MM.1S (cell line): ENCODE measurements at regions not wholly inside any gene's neighbourhood (a gene's known extent, or its start where the extent isn't known, plus 50 kb on each side); places are given as distances from the start of the nearest gene placed in this dataset.

Experiments used
- DNase-seq: peaks from one replicate; pipeline ENCODE4 v3.0.0-alpha.2; 2015
- H2AFZ ChIP-seq: fragments of 300-600 bp; sonication (generic); 2 replicates; pipeline ENCODE4 v1.6.0; 2016; ENCODE audit warnings: antibody characterized with exemption, low read length
- H3F3A ChIP-seq: fragments of 300-600 bp; sonication (generic); 2 replicates; pipeline ENCODE4 v1.6.1; 2016; ENCODE audit warnings: mild to moderate bottlenecking, antibody characterized with exemption, low read length, moderate library complexity, mixed read lengths; ENCODE audit not compliant: insufficient read depth
- H3K27ac ChIP-seq: fragments of 300-600 bp; sonication (generic); 2 replicates; pipeline ENCODE4 v1.5.1; 2016; ENCODE audit warnings: mild to moderate bottlenecking, low read length
- H3K27me3 ChIP-seq: fragments of 300-600 bp; sonication (generic); replicated peaks from 2 replicates; pipeline ENCODE4 v1.6.0; 2016; ENCODE audit warnings: low read length; ENCODE audit not compliant: insufficient read depth
- H3K36me3 ChIP-seq: fragments of 300-600 bp; sonication (generic); replicated peaks from 2 replicates; pipeline ENCODE4 v1.6.1; 2016; ENCODE audit warnings: mild to moderate bottlenecking, low read length, mixed read lengths; ENCODE audit not compliant: insufficient read depth
- H3K4me1 ChIP-seq: fragments of 300-600 bp; sonication (generic); 2 replicates; pipeline ENCODE4 v1.6.1; 2016; ENCODE audit warnings: low read length, mixed read lengths
- H3K4me2 ChIP-seq: fragments of 300-600 bp; sonication (generic); 2 replicates; pipeline ENCODE4 v1.6.0; 2016; ENCODE audit warnings: low read depth, low read length
- H3K4me3 ChIP-seq: fragments of 300-600 bp; sonication (generic); 2 replicates; pipeline ENCODE4 v1.5.1; 2016; ENCODE audit warnings: low read length, mixed read lengths
- H3K79me2 ChIP-seq: fragments of 300-600 bp; sonication (generic); 2 replicates; pipeline ENCODE4 v1.6.1; 2016; ENCODE audit warnings: mixed run types, low read length, mixed read lengths
- H3K9ac ChIP-seq: fragments of 300-600 bp; sonication (generic); 2 replicates; pipeline ENCODE4 v1.6.1; 2016; ENCODE audit warnings: low read length, mixed read lengths
- H3K9me2 ChIP-seq: fragments of 300-600 bp; sonication (generic); replicated peaks from 2 replicates; pipeline ENCODE4 v1.6.1; 2016; ENCODE audit warnings: mild to moderate bottlenecking, low read length, mixed read lengths; ENCODE audit not compliant: insufficient read depth
- H3K9me3 ChIP-seq: fragments of 300-600 bp; sonication (generic); replicated peaks from 2 replicates; pipeline ENCODE4 v1.6.1; 2016; ENCODE audit warnings: mild to moderate bottlenecking, low read length, mixed read lengths; ENCODE audit not compliant: insufficient read depth
- H4K20me1 ChIP-seq: fragments of 300-600 bp; sonication (generic); 2 replicates; pipeline ENCODE4 v1.6.1; 2016; ENCODE audit warnings: mild to moderate bottlenecking, low read length, moderate library complexity, mixed read lengths; ENCODE audit not compliant: insufficient read depth
- EZH2 ChIP-seq: fragments of 300-600 bp; sonication (generic); optimal IDR thresholded peaks from 2 replicates; pipeline ENCODE3; 2017; ENCODE audit warnings: low read depth, mild to moderate bottlenecking, antibody characterized with exemption, low read length, mixed read lengths
- EZH2phosphoT487 ChIP-seq: fragments of 300-600 bp; sonication (generic); IDR thresholded peaks from 2 replicates; pipeline ENCODE4 v1.6.1; 2018; ENCODE audit warnings: antibody characterized with exemption, low read length
- TF ChIP-seq, protein P1 (sequence below): fragments of 300-600 bp; sonication (generic); IDR thresholded peaks from 2 replicates; pipeline ENCODE4 v1.5.1; 2016; ENCODE audit warnings: antibody characterized with exemption, low read length, mixed read lengths

DNA sequence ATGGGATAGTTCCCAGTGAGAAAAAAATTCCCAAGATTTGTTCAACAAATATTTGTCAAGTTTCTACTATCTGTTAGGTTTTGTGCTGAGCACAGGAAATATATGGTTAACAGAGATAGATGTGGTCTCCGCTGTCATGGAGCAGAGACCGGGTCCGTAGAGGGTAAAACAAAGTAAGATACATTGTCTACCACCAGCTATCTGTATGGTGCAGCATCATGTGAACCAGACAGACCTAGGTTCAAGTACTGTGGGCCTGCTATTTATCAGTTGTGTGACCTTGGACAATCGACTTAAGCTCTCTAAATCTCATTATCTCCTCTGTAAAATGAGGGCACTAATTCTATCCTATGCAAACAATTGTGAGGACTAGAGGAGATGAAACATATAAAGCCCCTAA lies 109.8 kb downstream of the DUSP10 start:
- H3K36me3 ChIP-seq = no peaks in the 10 kb centered on the region
- no peaks in the 10 kb centered on the region for H3F3A ChIP-seq
- no peak overlapping the region for H3K4me3 ChIP-seq
- no peaks in the 10 kb centered on the region for H3K79me2 ChIP-seq
- H3K9me3 ChIP-seq = no peaks in the 10 kb centered on the region
- H3K4me1 ChIP-seq = no peaks in the 10 kb centered on the region
- H3K27me3 ChIP-seq = no peaks in the 10 kb centered on the region
- TF ChIP-seq EZH2phosphoT487 (no peak), EZH2 (no peak)
- TF ChIP-seq, protein P1, sequence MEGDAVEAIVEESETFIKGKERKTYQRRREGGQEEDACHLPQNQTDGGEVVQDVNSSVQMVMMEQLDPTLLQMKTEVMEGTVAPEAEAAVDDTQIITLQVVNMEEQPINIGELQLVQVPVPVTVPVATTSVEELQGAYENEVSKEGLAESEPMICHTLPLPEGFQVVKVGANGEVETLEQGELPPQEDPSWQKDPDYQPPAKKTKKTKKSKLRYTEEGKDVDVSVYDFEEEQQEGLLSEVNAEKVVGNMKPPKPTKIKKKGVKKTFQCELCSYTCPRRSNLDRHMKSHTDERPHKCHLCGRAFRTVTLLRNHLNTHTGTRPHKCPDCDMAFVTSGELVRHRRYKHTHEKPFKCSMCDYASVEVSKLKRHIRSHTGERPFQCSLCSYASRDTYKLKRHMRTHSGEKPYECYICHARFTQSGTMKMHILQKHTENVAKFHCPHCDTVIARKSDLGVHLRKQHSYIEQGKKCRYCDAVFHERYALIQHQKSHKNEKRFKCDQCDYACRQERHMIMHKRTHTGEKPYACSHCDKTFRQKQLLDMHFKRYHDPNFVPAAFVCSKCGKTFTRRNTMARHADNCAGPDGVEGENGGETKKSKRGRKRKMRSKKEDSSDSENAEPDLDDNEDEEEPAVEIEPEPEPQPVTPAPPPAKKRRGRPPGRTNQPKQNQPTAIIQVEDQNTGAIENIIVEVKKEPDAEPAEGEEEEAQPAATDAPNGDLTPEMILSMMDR = no peak
- no peak overlapping the region for H2AFZ ChIP-seq
- no peaks in the 10 kb centered on the region for H4K20me1 ChIP-seq
- no peak overlapping the region for H3K9ac ChIP-seq
- H3K9me2 ChIP-seq = no peaks in the 10 kb centered on the region
- H3K4me2 ChIP-seq = no peak overlapping the region
- DNase-seq = no peak
- no peak overlapping the region for H3K27ac ChIP-seq

- Histone ChIP-seq H3K4me1 (no peaks in the 10 kb centered on the region), H3F3A (no peaks in the 10 kb centered on the region), H4K20me1 (no peaks in the 10 kb centered on the region), H3K36me3 (no peaks in the 10 kb centered on the region), H3K27ac (no peak overlapping the region), H3K9ac (no peak overlapping the region), H2AFZ (no peak overlapping the region), H3K79me2 (no peaks in the 10 kb centered on the region), H3K4me3 (no peak overlapping the region), H3K27me3 (no peaks in the 10 kb centered on the region), H3K9me3 (no peaks in the 10 kb centered on the region), H3K9me2 (no peaks in the 10 kb centered on the region), H3K4me2 (no peak overlapping the region)
- no peak for DNase-seq
- TF ChIP-seq EZH2phosphoT487 = no peak
- TF ChIP-seq, protein P1 = no peak
- no peak for TF ChIP-seq EZH2
Measured at GRCh38 chr1:221633841-221634409, 108.0 kb downstream of the DUSP10 start.

- no peak for DNase-seq
- no peaks in the 10 kb centered on the region for H3K27me3 ChIP-seq
- no peak overlapping the region for H3K9ac ChIP-seq
- H3K79me2 ChIP-seq = no peaks in the 10 kb centered on the region
- H3K4me3 ChIP-seq = no peak overlapping the region
- H4K20me1 ChIP-seq = no peaks in the 10 kb centered on the region
- no peaks in the 10 kb centered on the region for H3K4me1 ChIP-seq
- TF ChIP-seq EZH2 (no peak), EZH2phosphoT487 (no peak)
- H3K9me2 ChIP-seq = no peaks in the 10 kb centered on the region
- H3K36me3 ChIP-seq = no peaks in the 10 kb centered on the region
- no peaks in the 10 kb centered on the region for H3F3A ChIP-seq
- H3K27ac ChIP-seq = no peak overlapping the region
- no peak overlapping the region for H2AFZ ChIP-seq
- H3K4me2 ChIP-seq = no peak overlapping the region
- no peaks in the 10 kb centered on the region for H3K9me3 ChIP-seq
Measured at GRCh38 chr1:221634606-221635005, 107.3 kb downstream of the DUSP10 start.

- Histone ChIP-seq H3K4me1 (no peaks in the 10 kb centered on the region), H4K20me1 (no peaks in the 10 kb centered on the region), H3K4me3 (no peak overlapping the region), H3F3A (no peaks in the 10 kb centered on the region), H3K27me3 (no peaks in the 10 kb centered on the region), H2AFZ (no peak overlapping the region), H3K36me3 (no peaks in the 10 kb centered on the region), H3K79me2 (no peaks in the 10 kb centered on the region), H3K4me2 (no peak overlapping the region), H3K9me2 (no peaks in the 10 kb centered on the region), H3K27ac (no peak overlapping the region), H3K9me3 (no peaks in the 10 kb centered on the region), H3K9ac (no peak overlapping the region)
- no peak for TF ChIP-seq EZH2
- no peak for TF ChIP-seq EZH2phosphoT487
- TF ChIP-seq, protein P1 = no peak
- no peak for DNase-seq
Measured at GRCh38 chr1:221635305-221635704, 106.6 kb downstream of the DUSP10 start.
